ENCODE measurements at regions not wholly inside any gene's neighbourhood (a gene's known extent, or its start where the extent isn't known, plus 50 kb on each side); places are given as distances from the start of the nearest gene placed in this dataset.

- no peak for DNase-seq
Measured at GRCh38 chr1:196001188-196001587, 607.1 kb downstream of the KCNT2 start.

- no peak for DNase-seq
Measured at GRCh38 chr1:195999022-195999421, 609.2 kb downstream of the KCNT2 start.

- no peak for DNase-seq
Measured at GRCh38 chr1:195981448-195982139, 626.6 kb downstream of the KCNT2 start.

DNA sequence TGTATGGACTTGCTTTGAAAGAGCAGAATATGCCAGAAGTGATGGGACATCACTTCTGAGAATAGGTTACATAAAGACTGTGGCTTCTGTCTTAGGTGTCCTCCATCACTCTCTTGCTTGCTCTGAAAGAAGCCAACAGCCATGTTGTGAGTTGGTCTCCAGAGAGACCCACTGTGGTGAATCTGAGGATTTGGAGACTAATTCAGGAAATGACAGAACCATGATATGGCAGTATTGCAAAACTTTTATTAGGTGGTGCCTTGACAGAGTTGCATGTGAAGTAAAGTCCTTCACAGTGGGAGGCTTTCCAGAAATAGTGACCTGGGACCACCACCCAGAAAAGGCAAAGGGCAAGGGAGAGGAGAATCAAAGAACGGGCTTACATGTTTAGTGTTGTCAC, 628.6 kb downstream of the KCNT2 start:
- no peak for DNase-seq

- no peak for DNase-seq
Measured at GRCh38 chr1:195973311-195973904, 634.8 kb downstream of the KCNT2 start.

- DNase-seq = no peak
Measured at GRCh38 chr1:195971589-195971988, 636.7 kb downstream of the KCNT2 start.

- no peak for DNase-seq
Measured at GRCh38 chr1:195970209-195970608, 638.0 kb downstream of the KCNT2 start.

- DNase-seq = no peak
Measured at GRCh38 chr1:195965475-195965874, 642.8 kb downstream of the KCNT2 start.

DNA sequence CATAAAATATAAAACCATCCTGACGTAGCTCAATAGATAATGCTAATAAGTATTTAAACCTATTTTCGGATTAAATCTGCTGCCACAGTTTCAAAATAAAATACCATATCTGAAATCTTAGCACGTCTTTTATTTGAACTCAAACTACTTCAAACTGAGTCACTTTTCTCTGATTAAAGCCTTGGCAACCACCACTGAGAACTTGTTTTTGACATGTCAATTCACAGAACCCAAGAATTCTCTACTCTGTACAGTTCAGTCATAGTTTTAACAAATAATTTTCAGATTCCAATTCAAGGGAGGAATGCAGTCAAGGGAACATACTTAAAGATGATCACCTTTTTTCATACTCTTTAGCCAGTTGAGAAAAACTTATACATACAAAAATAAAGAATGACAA, 643.2 kb downstream of the KCNT2 start:
- no peak for DNase-seq

DNA sequence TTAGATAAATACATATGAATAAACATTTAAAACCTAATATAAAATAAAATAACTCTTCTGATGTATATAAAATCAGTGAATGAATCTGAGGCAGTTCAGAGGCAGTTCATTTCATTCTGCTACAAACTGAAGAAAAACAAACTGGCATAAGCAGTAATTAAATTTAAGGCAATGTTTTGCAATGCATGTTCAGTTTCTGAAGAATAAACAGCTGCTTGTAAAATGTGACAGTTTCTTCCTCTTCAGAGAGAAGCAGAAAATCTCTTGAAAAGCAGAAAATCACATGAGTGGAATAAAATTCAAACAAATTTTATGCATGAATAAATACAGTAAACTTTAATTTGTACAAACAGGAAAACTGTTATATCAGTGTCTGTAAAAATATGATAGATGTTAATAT, 643.7 kb downstream of the KCNT2 start:
- DNase-seq = no peak

DNA sequence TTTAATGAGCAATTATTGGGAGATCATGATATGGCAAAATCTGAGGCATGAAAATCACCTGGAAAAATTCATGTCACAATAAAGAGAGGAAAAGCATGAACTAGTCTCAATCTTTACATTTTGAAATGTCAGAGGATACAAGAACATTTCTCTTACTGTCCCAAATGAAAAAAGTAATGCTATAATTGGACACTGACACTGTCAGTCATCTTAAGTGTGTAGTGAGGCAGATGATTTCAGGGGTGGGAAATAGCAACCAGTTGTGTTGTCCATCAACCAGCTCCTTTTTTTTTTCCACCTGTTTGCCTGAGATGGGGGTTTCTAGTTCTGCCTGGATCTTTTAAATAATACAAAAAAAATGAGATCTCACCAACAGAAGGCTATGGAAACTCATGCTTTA, 646.2 kb downstream of the KCNT2 start:
- no peak for DNase-seq

DNA sequence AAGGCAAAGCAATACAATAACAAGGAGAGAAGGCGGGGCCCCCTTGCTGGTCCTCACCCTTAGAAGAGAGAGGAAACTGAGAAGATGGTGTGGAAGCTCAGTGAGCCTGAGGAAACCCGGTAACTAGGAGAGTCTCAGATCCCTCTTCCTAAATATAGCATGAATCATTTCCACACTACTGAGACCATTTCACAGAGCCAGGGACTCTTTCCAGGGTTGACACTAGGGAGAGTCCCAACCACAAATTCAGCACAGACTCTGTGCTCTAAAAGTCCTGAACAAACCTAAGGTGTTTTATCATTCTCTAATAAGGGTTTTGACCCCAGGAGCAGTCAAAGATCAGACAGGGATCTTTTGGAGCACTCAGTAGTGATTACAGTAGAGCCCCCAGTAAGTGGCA, 647.7 kb downstream of the KCNT2 start:
- no peak for DNase-seq

DNA sequence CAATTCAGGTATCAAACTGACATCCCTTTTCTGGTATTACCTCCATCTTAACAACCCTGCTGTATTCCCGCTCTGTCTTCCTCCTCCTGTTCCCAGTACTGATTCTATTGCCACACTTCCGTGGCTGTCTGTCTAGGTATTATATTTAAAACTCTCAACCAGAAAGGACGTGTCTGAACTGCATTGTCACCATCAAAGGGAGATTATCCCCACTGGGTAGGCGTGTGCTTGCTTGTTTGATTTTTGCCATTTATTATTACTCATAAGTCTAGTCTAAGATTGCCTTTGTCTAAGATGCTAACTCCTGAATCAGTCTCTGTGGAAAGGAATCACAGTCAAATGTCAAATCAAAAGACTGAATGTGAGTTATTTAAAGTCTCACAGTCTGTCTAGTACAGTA, 650.1 kb downstream of the KCNT2 start:
- DNase-seq = no peak

GRCh38 chr1:195956845-195957244, 651.4 kb downstream of the KCNT2 start:
- no peak for DNase-seq

GRCh38 chr1:195954848-195955247, 653.4 kb downstream of the KCNT2 start:
- no peak for DNase-seq

DNA sequence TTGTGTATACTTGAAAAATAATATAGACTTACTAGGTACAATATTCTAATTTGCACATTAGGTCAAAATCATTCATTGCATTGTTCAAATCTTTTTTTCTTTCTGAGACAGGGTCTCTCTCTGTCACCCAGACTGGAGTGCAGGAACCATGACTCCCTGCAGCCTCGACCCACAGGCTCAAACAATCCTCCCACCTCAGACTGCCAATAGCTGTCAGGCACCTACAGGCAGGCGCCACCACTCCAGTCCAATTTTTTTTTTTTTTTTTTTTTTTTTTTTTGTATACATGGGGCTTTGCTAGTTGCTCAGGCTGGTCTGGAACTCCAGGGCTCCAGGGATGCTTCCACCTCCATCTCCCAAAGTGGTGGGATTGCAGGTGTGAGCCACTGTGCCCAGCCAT, 656.9 kb downstream of the KCNT2 start:
- no peak for DNase-seq

DNA sequence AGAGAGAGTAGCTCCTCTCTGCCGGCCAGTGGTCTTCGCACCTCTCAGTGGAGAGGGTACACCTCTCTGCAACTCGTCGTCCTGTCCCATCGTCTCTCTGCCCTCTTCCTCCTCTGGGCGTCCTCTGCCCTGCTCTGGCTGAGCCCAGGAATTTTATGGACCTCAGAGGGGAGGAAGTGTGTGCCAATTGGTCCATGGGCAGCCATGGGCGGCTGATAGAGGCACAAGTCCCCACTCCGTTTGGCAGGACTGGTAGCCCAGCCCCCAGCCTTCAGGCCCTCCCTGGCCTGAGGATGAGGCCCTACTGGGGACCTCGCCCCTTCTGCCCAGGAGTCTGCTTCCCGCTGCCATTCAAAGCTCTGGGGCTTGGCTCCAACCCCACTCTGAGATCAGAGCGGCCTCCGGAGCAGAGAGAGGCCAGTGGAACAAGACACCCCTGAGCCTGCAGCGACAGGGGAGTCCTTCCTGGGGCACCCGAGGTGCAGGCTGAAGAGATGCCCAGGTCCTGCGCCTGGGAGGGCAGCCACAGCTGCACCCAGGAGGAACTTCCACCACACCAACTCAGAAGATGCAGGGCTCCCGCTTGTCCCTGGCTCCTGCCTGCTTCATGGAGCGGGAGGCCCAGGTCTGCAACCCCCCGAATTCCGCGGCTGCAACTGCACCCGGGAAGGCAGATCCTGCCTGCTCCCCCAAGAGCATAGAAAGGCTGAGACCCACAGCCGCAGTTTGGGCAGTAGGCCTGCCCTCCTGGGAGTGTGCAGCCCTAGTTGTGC, 659.9 kb downstream of the KCNT2 start:
- DNase-seq = no peak

DNA sequence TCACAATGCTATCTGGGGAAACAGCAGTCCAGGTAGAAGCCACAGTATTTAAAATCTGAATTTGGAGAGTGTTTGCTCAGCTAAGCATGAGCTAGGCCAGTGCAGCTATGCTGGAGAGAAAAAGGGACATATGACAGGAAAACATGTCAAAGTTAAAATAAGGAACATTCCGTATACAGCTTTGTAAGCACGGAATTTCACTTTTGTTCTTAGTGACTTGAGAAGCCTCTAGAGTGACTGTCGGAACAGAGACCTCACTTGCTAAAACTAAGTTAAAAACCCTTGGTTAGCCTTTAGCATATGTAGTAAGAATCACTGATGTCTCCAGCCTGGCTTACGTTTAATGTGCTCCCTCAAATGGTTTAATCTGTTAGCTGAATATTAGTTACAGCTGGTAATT, 661.7 kb downstream of the KCNT2 start:
- DNase-seq = no peak

DNA sequence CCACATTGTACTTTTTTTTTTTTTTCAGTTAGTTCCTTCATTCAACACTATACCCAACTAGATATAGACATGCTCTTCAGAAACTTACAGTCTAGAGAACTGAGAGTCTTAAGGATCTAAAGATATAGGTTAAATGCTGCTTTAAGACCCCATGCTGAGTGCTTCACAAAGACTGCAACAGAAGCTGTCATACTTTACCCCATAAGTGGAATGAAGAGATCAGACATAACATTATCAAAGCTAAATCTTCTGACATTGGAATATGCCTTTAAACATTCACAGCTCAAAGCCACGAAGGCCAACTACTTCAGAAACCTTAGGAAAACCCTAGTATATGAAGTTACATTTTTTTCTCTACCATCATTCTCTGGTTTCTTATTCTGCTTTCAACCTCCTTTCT, 666.4 kb downstream of the KCNT2 start:
- no peak for DNase-seq

DNA sequence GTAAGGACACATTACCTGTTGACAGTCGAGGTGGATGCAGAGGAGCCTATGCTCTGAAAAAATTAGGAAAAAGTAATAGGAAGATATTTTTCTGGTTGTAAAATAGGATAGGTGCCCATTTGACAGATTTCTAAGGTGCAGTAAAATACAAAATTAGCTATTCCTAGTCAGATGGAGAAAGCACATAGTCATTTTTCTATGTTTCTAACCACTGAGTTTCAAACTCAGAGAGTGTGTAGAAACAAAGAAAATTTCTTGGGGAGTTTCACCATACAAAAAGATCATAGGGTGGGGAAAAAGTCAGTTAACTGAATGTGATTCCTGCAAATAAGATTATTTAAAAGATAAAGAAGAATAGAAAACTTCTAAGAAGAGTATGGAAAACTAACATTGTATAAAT, 666.9 kb downstream of the KCNT2 start:
- DNase-seq = no peak

GRCh38 chr1:195939844-195940243, 668.4 kb downstream of the KCNT2 start:
- no peak for DNase-seq

DNA sequence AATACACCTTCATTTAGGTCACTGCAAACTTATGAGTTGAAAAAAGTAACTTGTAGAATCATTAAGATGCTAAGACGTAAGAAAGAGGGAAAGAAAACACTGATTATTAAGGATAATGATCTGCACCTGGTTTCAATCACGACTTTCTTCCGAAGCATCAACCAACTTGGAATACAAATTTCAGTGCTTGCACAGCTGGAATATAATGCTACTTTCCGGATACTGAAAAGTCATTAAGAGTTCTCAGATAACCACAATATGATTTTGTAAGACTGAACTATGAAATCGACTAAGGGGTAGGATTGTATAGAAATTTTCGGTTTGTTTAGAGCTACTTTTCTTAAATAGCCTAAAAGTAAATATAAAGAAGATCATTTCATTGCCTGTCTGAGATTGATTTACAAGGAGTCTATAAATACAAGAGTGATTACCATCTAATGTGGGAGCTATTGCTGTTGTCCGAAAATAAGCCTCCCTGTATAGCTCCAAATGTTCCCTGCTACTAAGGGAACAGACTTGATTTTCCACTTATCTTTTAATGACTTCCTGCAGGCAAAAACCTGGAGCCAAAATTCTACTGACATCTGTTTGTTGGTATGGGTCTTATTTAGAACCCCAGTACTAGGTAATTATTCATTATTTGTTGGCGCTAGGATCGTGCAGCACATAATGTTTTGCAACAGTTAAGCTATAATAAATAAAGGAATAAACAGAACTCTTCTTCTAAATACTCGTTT, 673.3 kb downstream of the KCNT2 start:
- DNase-seq = no peak

DNA sequence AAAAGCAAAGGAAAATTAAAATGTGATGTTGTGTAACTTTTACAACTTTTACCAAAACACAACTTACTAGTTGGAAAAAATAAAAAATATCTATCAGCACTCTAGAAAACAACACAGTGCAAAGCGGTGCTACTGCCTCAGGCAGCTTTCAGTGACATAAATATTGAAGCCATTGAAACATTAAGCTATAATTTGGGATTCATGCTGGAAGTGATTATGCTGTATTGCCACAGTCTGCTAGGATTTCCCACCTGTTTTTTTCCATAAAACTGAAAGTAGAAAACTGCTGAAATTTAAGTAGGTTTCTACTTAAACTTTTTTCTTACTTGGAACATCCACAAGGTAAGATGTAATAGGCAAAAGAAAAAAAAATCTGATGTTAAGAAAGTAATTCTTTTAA, 674.4 kb downstream of the KCNT2 start:
- no peak for DNase-seq

- no peak for DNase-seq
Measured at GRCh38 chr1:195915826-195916225, 692.4 kb downstream of the KCNT2 start.
